Neural progenitor cell (in vitro differentiated cells): ENCODE measurements at regions not wholly inside any gene's neighbourhood (a gene's known extent, or its start where the extent isn't known, plus 50 kb on each side); places are given as distances from the start of the nearest gene placed in this dataset.

Experiments used
- DNase-seq: peaks from one replicate; pipeline ENCODE4 v3.0.0-alpha.2; 2016; ENCODE audit warnings: low spot score
- H2AFZ ChIP-seq: fragments of 200-600 bp; sonication (generic); replicated peaks from 2 replicates; pipeline ENCODE4 v1.6.1; 2016; ENCODE audit warnings: antibody characterized with exemption
- H3F3A ChIP-seq: fragments of 200-600 bp; sonication (generic); 2 replicates; pipeline ENCODE4 v1.6.1; 2016; ENCODE audit warnings: antibody characterized with exemption, low read depth
- H3K27ac ChIP-seq: fragments of 200-600 bp; sonication (generic); 2 replicates; pipeline ENCODE4 v1.5.1; 2016; ENCODE audit warnings: mild to moderate bottlenecking
- H3K27me3 ChIP-seq: fragments of 200-600 bp; sonication (generic); 2 replicates; pipeline ENCODE4 v1.6.1; 2016; ENCODE audit warnings: mild to moderate bottlenecking, moderate library complexity
- H3K36me3 ChIP-seq: fragments of 200-600 bp; sonication (generic); 2 replicates; pipeline ENCODE4 v1.5.1; 2016
- H3K4me1 ChIP-seq: fragments of 200-600 bp; sonication (generic); 2 replicates; pipeline ENCODE4 v1.6.1; 2016; ENCODE audit warnings: mixed run types
- H3K4me2 ChIP-seq: fragments of 200-600 bp; sonication (generic); 2 replicates; pipeline ENCODE4 v1.6.1; 2016
- H3K4me3 ChIP-seq: fragments of 200-600 bp; sonication (generic); 2 replicates; pipeline ENCODE4 v1.5.1; 2016
- H3K79me2 ChIP-seq: fragments of 200-600 bp; sonication (generic); 2 replicates; pipeline ENCODE4 v1.6.1; 2016; ENCODE audit warnings: low read depth
- H3K9ac ChIP-seq: fragments of 200-600 bp; sonication (generic); 2 replicates; pipeline ENCODE4 v1.6.1; 2016
- H3K9me3 ChIP-seq: fragments of 200-600 bp; sonication (generic); 2 replicates; pipeline ENCODE4 v1.5.1; 2016; ENCODE audit warnings: low read depth
- H4K20me1 ChIP-seq: fragments of 200-600 bp; sonication (generic); 2 replicates; pipeline ENCODE4 v1.6.1; 2016; ENCODE audit warnings: low read depth
- H3K27ac Mint-ChIP-seq: 3 replicates; pipeline ENCODE4 v1.8.0; 2021; ENCODE audit warnings: mixed read lengths
- H3K27me3 Mint-ChIP-seq: 2 replicates; pipeline ENCODE4 v1.8.0; 2022; ENCODE audit warnings: low read depth, mild to moderate bottlenecking, inconsistent platforms, moderate library complexity, mixed read lengths; ENCODE audit not compliant: insufficient read depth
- H3K36me3 Mint-ChIP-seq: 3 replicates; pipeline ENCODE4 v1.8.0; 2021; ENCODE audit warnings: mixed read lengths
- H3K4me1 Mint-ChIP-seq: 3 replicates; pipeline ENCODE4 v1.8.0; 2021; ENCODE audit warnings: mixed read lengths
- H3K4me3 Mint-ChIP-seq: 3 replicates; pipeline ENCODE4 v1.8.0; 2021; ENCODE audit warnings: mild to moderate bottlenecking, moderate library complexity, mixed read lengths
- H3K9me3 Mint-ChIP-seq: 3 replicates; pipeline ENCODE4 v1.8.0; 2020; ENCODE audit warnings: mixed read lengths
- CTCF ChIP-seq: fragments of 200-600 bp; sonication (generic); IDR thresholded peaks from 2 replicates; pipeline ENCODE4 v1.5.1; 2017; ENCODE audit warnings: antibody characterized with exemption, mild to moderate bottlenecking
- EZH2 ChIP-seq: fragments of 200-600 bp; sonication (generic); IDR thresholded peaks from 2 replicates; pipeline ENCODE4 v1.6.1; 2017; ENCODE audit warnings: antibody characterized with exemption, mild to moderate bottlenecking, moderate library complexity
- EZH2phosphoT487 ChIP-seq: fragments of 200-600 bp; sonication (generic); IDR thresholded peaks from 2 replicates; pipeline ENCODE4 v1.6.1; 2017; ENCODE audit warnings: antibody characterized with exemption

GRCh38 chr16:6864671-6865070, 468.0 kb upstream of the RBFOX1 start:
- Histone ChIP-seq H2AFZ (no peak overlapping the region), H3K36me3 (no peaks in the 10 kb centered on the region), H3K4me3 (no peak overlapping the region), H3K4me1 (peaks cover 51% of the 10 kb centered on the region), H3K9me3 (no peaks in the 10 kb centered on the region), H3K79me2 (no peaks in the 10 kb centered on the region), H3K4me2 (no peak overlapping the region), H3K9ac (no peak overlapping the region), H3K27ac (no peak overlapping the region), H3F3A (peaks cover 32% of the 10 kb centered on the region), H3K27me3 (peaks cover 40% of the 10 kb centered on the region), H4K20me1 (no peaks in the 10 kb centered on the region)
- Mint-ChIP-seq H3K4me3 (no peak overlapping the region), H3K9me3 (no peaks in the 10 kb centered on the region), H3K27ac (no peak overlapping the region), H3K36me3 (no peaks in the 10 kb centered on the region), H3K4me1 (peaks cover 30% of the 10 kb centered on the region), H3K27me3 (peaks cover 4% of the 10 kb centered on the region)
- TF ChIP-seq EZH2 (no peak), CTCF (no peak), EZH2phosphoT487 (no peak)
- no peak for DNase-seq

DNA sequence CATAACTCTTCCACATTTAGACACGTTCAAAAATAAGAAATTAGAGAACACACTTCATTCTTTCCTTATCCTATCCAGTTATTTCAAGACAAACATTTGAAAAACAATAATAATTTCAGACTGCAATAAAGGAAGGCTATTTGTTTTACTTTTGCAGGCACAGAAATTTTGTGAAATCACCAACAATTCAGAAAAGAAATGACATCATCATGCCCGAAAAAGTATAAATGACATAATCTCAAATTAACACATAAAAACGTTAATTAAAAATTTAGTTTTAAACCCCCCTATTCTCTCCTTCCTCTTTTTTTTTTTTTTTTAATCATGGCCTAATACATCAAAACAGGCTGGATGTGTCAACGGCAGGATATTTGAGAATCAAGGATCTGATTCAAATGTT, 468.4 kb upstream of the RBFOX1 start:
- Mint-ChIP-seq H3K36me3 (no peaks in the 10 kb centered on the region), H3K4me1 (peaks cover 30% of the 10 kb centered on the region), H3K27ac (no peak overlapping the region), H3K27me3 (peaks cover 4% of the 10 kb centered on the region), H3K9me3 (no peaks in the 10 kb centered on the region), H3K4me3 (no peak overlapping the region)
- DNase-seq = no peak
- no peak overlapping the region for H2AFZ ChIP-seq
- peak overlapping the region; percentile 23 for H3K4me2 ChIP-seq
- H4K20me1 ChIP-seq = peaks cover 3% of the 10 kb centered on the region
- H3K27ac ChIP-seq = no peak overlapping the region
- TF ChIP-seq CTCF = no peak
- TF ChIP-seq EZH2 = no peak
- TF ChIP-seq EZH2phosphoT487 = no peak
- peaks cover 51% of the 10 kb centered on the region for H3K4me1 ChIP-seq
- H3K36me3 ChIP-seq = no peaks in the 10 kb centered on the region
- H3K9ac ChIP-seq = no peak overlapping the region
- H3K9me3 ChIP-seq = no peaks in the 10 kb centered on the region
- H3F3A ChIP-seq = peaks cover 32% of the 10 kb centered on the region
- no peaks in the 10 kb centered on the region for H3K79me2 ChIP-seq
- no peak overlapping the region for H3K4me3 ChIP-seq
- peaks cover 40% of the 10 kb centered on the region for H3K27me3 ChIP-seq

DNA sequence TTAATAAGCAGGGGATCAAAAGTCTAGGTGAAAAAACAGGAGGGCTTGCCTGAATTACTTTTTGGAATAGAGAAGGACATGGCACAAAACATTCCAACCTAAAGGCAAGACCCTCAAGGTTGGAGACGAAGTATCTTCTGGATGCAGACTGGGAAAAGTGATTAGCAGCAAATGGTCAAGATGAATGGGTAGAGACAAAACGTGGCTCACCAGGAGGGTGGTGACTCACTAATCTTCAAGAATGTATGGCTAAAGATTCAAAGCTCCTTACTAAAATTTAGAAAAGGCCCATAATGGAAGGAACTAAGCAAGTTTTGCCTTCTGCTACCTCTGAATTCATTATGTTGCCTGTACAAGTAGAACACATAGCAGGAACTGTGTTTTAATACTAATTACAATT, 469.5 kb upstream of the RBFOX1 start:
- TF ChIP-seq EZH2 (no peak), CTCF (no peak), EZH2phosphoT487 (no peak)
- H3K27me3 Mint-ChIP-seq = peaks cover 4% of the 10 kb centered on the region
- Histone ChIP-seq H2AFZ (no peak overlapping the region), H3K4me2 (peak overlapping the region; percentile 65), H3K27me3 (peaks cover 46% of the 10 kb centered on the region), H3K79me2 (no peaks in the 10 kb centered on the region), H3K36me3 (no peaks in the 10 kb centered on the region), H4K20me1 (peaks cover 3% of the 10 kb centered on the region), H3K9ac (no peak overlapping the region), H3K9me3 (no peaks in the 10 kb centered on the region), H3K4me1 (peaks cover 54% of the 10 kb centered on the region), H3K4me3 (no peak overlapping the region), H3F3A (peaks cover 32% of the 10 kb centered on the region), H3K27ac (no peak overlapping the region)
- H3K4me3 Mint-ChIP-seq = no peak overlapping the region
- H3K9me3 Mint-ChIP-seq = no peaks in the 10 kb centered on the region
- H3K36me3 Mint-ChIP-seq = no peaks in the 10 kb centered on the region
- DNase-seq = peak; percentile 52
- H3K4me1 Mint-ChIP-seq = peaks cover 30% of the 10 kb centered on the region
- H3K27ac Mint-ChIP-seq = peak overlapping the region; percentile 33
